ENCODE measurements at regions not wholly inside any gene's neighbourhood (a gene's known extent, or its start where the extent isn't known, plus 50 kb on each side); places are given as distances from the start of the nearest gene placed in this dataset.

GRCh38 chr3:150040097-150040496 is 69.4 kb upstream of the PFN2 start:
- DNase-seq (ENCODE audit: extremely low spot score in 2 of 2), result no peak
- Histone ChIP-seq H3K27ac (no peak overlapping the region), H3K9me3 (peaks cover 5% of the 10 kb centered on the region), H3K4me3 (no peak overlapping the region), H3K36me3 (no peaks in the 10 kb centered on the region), H3K27me3 (no peaks in the 10 kb centered on the region), H3K4me1 (no peaks in the 10 kb centered on the region)
- intact Hi-C loops (cut with DNase I), result no loop called here
- TF ChIP-seq POLR2AphosphoS5 (IDR thresholded peaks at IDR 0.05; ENCODE audit: insufficient read depth in 1 of 2, low read depth in 1 of 2) (no peak), CTCF (IDR thresholded peaks at IDR 0.05) (no peak), POLR2A (IDR thresholded peaks at IDR 0.05) (no peak)

GRCh38 chr3:150038830-150039229 is 68.1 kb upstream of the PFN2 start:
- no peaks in the 10 kb centered on the region for H3K27me3 ChIP-seq
- no peaks in the 10 kb centered on the region for H3K36me3 ChIP-seq
- peaks cover 5% of the 10 kb centered on the region for H3K9me3 ChIP-seq
- H3K4me1 ChIP-seq, result no peaks in the 10 kb centered on the region
- TF ChIP-seq POLR2A (IDR thresholded peaks at IDR 0.05), result no peak
- no peak for TF ChIP-seq CTCF (IDR thresholded peaks at IDR 0.05)
- no peak for TF ChIP-seq POLR2AphosphoS5 (IDR thresholded peaks at IDR 0.05; ENCODE audit: insufficient read depth in 1 of 2, low read depth in 1 of 2)
- intact Hi-C loops (cut with DNase I), result no loop called here
- DNase-seq (ENCODE audit: extremely low spot score in 2 of 2), result no peak
- H3K27ac ChIP-seq, result no peak overlapping the region
- no peak overlapping the region for H3K4me3 ChIP-seq

- H3K27ac ChIP-seq, result no peak overlapping the region
- intact Hi-C loops (cut with DNase I), result no loop called here
- no peaks in the 10 kb centered on the region for H3K36me3 ChIP-seq
- no peak for TF ChIP-seq POLR2AphosphoS5 (IDR thresholded peaks at IDR 0.05; ENCODE audit: insufficient read depth in 1 of 2, low read depth in 1 of 2)
- no peak for TF ChIP-seq POLR2A (IDR thresholded peaks at IDR 0.05)
- TF ChIP-seq CTCF (IDR thresholded peaks at IDR 0.05), result no peak
- no peaks in the 10 kb centered on the region for H3K27me3 ChIP-seq
- DNase-seq (ENCODE audit: extremely low spot score in 2 of 2), result no peak
- H3K4me3 ChIP-seq, result no peak overlapping the region
- H3K4me1 ChIP-seq, result no peaks in the 10 kb centered on the region
- H3K9me3 ChIP-seq, result peaks cover 2% of the 10 kb centered on the region
Measured at GRCh38 chr3:150036780-150037179, 66.1 kb upstream of the PFN2 start.

- H3K4me1 ChIP-seq, result no peaks in the 10 kb centered on the region
- intact Hi-C loops (cut with DNase I), result no loop called here
- H3K27me3 ChIP-seq, result no peaks in the 10 kb centered on the region
- no peak overlapping the region for H3K4me3 ChIP-seq
- H3K9me3 ChIP-seq, result no peaks in the 10 kb centered on the region
- TF ChIP-seq POLR2A (IDR thresholded peaks at IDR 0.05) (no peak), CTCF (IDR thresholded peaks at IDR 0.05) (no peak), POLR2AphosphoS5 (IDR thresholded peaks at IDR 0.05; ENCODE audit: insufficient read depth in 1 of 2, low read depth in 1 of 2) (no peak)
- no peak for DNase-seq (ENCODE audit: extremely low spot score in 2 of 2)
- H3K27ac ChIP-seq, result no peak overlapping the region
- no peaks in the 10 kb centered on the region for H3K36me3 ChIP-seq
Measured at GRCh38 chr3:150035910-150036612, 65.4 kb upstream of the PFN2 start.

GRCh38 chr3:150035301-150035779 is 64.6 kb upstream of the PFN2 start:
- no peaks in the 10 kb centered on the region for H3K27me3 ChIP-seq
- intact Hi-C loops (cut with DNase I), result no loop called here
- DNase-seq (ENCODE audit: extremely low spot score in 2 of 2), result no peak
- no peaks in the 10 kb centered on the region for H3K36me3 ChIP-seq
- TF ChIP-seq POLR2A (IDR thresholded peaks at IDR 0.05), result no peak
- no peak for TF ChIP-seq CTCF (IDR thresholded peaks at IDR 0.05)
- no peak for TF ChIP-seq POLR2AphosphoS5 (IDR thresholded peaks at IDR 0.05; ENCODE audit: insufficient read depth in 1 of 2, low read depth in 1 of 2)
- H3K27ac ChIP-seq, result no peak overlapping the region
- H3K9me3 ChIP-seq, result no peaks in the 10 kb centered on the region
- no peaks in the 10 kb centered on the region for H3K4me1 ChIP-seq
- no peak overlapping the region for H3K4me3 ChIP-seq
